Cardiac fibroblast (primary cell): ENCODE measurements at regions not wholly inside any gene's neighbourhood (a gene's known extent, or its start where the extent isn't known, plus 50 kb on each side); places are given as distances from the start of the nearest gene placed in this dataset.
A peak's percentile ranks its signal among the peaks of the same experiment; 100 is the strongest.

Experiments used
- DNase-seq, 2 donors: peaks; one replicate each; pipeline versions ENCODE4 v3.0.0 to v3.0.0-alpha.2; 2010; ENCODE audit warnings: low read depth in 2 of 2
- H3K4me3 ChIP-seq, 2 donors: replicated peaks in 1 of 2; 1 replicate in 1 of 2; 2 replicates in 1 of 2; pipeline ENCODE4 v1.5.1; 2011; ENCODE audit warnings: low read depth in 2 of 2, low read length in 2 of 2, mild to moderate bottlenecking in 2 of 2, moderate library complexity in 1 of 2
- CTCF ChIP-seq: IDR thresholded peaks from one replicate; pipeline ENCODE4 v1.5.1; 2011; ENCODE audit warnings: low read depth, mild to moderate bottlenecking, low read length, inconsistent platforms

- TF ChIP-seq CTCF, result no peak
- no peak overlapping the region for H3K4me3 ChIP-seq
- no peak for DNase-seq
These were observed 132.7 kb upstream of the CYLC2 start for GRCh38 chr9:102862478-102862877.

DNA sequence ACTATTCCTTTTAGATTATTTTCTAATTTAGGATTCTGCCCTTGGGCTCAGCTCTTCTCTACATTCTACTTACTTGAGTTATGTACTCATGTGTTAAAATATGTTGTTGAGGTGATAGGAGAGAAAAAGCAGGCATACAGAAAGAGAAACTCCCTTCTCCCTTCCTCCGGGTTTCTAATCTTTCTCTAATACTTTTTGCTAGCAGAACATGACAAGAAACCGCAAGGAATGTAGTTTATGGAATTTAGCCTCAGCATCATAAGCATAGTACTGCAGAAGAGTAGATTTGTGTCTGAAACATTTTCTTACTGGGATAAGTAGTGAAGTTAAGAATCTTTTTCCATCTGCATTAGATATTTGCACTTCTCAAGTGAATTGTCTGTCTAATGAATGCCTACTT lies 139.5 kb upstream of the CYLC2 start:
- no peak overlapping the region for H3K4me3 ChIP-seq
- no peak for TF ChIP-seq CTCF

GRCh38 chr9:102845827-102846371 lies 149.2 kb upstream of the CYLC2 start:
- H3K4me3 ChIP-seq, result no peak overlapping the region
- TF ChIP-seq CTCF, result no peak
- no peak for DNase-seq

More for the DNA sequence above, 139.5 kb upstream of the CYLC2 start:
- peak; percentile 31 to 41 for DNase-seq

DNA sequence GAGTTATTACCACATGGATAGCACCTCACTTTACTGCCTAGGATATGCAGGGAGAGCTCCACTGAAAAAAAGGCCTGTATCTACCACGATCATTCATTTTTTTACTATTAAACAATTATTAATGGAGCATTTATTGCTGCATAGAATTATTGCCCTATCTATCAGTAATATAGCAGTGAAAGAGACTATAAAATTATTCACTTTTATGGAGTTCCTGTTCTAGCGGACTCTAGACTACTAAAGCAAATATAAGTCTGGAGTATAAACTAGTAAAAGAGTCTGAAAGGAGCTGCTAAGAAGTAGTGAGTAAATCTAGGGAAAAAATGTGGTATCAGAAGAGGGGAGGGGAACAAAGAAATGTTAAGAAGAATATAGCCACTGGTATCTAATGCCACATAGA lies 150.4 kb upstream of the CYLC2 start:
- DNase-seq, result no peak
- no peak for TF ChIP-seq CTCF

DNA sequence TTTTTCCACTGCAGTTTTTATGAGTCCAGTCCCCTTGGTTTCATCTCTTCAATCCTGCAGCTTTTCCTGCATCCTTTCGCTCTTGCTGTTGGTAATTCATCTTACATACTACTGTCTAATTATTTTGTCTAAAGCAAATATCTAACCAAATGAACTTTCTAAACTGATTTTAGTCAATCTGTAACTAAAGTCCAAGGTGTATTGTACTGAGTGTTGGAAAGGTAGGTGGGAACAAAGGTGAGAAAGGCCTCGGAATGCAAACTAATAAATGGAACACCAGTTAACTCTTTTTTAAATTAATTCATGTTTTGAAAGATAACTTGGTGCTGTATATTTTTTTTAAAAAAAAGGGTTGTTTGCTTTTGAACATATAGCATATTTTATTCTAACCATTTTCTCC lies 152.7 kb upstream of the CYLC2 start:
- H3K4me3 ChIP-seq, result no peak overlapping the region
- DNase-seq, result no peak
- TF ChIP-seq CTCF, result no peak

More for the DNA sequence above, 150.4 kb upstream of the CYLC2 start:
- H3K4me3 ChIP-seq, result no peak overlapping the region

DNA sequence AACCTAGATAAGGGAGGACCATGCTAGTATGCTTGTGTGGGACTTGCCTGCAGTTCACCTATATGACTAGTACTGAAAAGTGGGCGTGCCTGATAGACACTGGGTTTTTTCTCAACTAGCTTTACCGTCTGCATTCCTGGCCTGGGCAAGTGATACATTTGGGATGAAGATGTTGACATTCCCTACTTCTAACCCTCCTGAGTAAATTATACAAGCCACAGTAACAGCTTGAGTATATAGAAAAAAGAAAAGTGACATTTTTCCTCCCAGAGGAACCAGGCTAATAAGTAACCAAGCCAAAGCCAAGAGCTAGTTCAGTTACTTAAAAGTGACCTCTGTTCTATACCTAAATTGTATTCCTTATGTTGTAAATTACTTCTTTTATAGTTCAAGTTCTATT lies 153.8 kb upstream of the CYLC2 start:
- no peak overlapping the region for H3K4me3 ChIP-seq
- DNase-seq, result no peak
- TF ChIP-seq CTCF, result no peak

DNA sequence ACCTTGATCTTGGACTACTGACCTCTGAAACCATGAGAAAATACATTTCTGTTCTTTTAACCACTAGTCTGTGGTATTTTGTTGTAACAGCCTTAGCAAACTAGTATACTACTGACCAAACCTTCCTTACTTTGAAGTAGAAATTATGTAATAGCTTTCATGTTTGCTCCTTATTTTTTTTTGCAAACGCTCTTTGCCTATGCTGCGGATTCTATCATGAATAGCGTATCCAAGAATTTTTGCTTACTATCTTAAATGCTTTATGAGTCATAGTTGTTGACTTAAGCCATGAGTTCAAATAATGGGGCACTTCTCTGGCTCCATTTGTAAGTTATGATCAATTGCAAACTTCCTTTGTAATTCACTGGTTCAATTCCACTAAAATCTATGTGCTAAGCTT lies 154.8 kb upstream of the CYLC2 start:
- TF ChIP-seq CTCF, result no peak
- no peak overlapping the region for H3K4me3 ChIP-seq
- DNase-seq, result peak in 1 of 2 donors; percentile 18
